ENCODE measurements at regions not wholly inside any gene's neighbourhood (a gene's known extent, or its start where the extent isn't known, plus 50 kb on each side); places are given as distances from the start of the nearest gene placed in this dataset.
A peak's percentile ranks its signal among the peaks of the same experiment; 100 is the strongest.
"Not testable (repeated sequence)": the region's sequence is repeated elsewhere in the genome, so short reads cannot be mapped to it uniquely, and the experiment has no call there.

DNA sequence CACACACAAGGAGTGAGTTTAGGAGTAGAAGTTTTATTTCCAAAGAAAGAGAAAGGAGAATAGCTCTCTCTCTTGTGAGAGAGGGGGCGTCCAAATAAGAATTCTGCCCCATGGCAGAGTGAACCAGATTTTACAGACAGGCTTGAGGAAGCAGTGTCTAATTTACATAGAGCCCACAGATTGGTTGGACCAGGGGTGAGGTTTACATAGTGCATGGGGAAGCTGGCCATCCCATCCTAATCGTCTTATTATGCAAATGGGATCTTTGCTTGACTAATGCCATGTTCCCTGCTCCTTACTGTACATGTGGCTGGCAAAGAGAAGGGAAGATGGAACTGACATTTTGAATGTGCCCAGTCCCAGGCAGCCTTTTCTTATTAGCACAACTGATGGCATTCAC lies 60.0 kb upstream of the ACSM6 start:
- Histone ChIP-seq H3K9me3 (replicated peaks in 1 of 2; ENCODE audit: control insufficient read depth in 1 of 2, insufficient read depth in 1 of 2, low read length in 2 of 2) (peaks cover 0 to 2% of the 10 kb centered on the region in 2 donors), H3K9ac (ENCODE audit: insufficient read depth, low read length, poor library complexity, severe bottlenecking) (no peak overlapping the region), H3K36me3 (replicated peaks in 1 of 2; ENCODE audit: control insufficient read depth in 1 of 2, insufficient read depth in 2 of 2, low read length in 2 of 2) (no peaks in the 10 kb centered on the region), H2AFZ (ENCODE audit: insufficient read depth, low read depth, low read length, poor library complexity, severe bottlenecking) (no peak overlapping the region), H3K79me2 (ENCODE audit: insufficient read depth, low read length) (no peaks in the 10 kb centered on the region), H3K27ac (ENCODE audit: low read depth in 1 of 2, low read length in 2 of 2) (no peak overlapping the region), H3K4me2 (replicated peaks; ENCODE audit: extremely low read depth, low read length, poor library complexity, severe bottlenecking) (no peak overlapping the region), H3K4me1 (ENCODE audit: control insufficient read depth in 1 of 2, insufficient read depth in 2 of 2, low read length in 2 of 2) (no peaks in the 10 kb centered on the region), H4K20me1 (ENCODE audit: insufficient read depth, low read length) (no peaks in the 10 kb centered on the region), H3K27me3 (ENCODE audit: control insufficient read depth in 2 of 2, insufficient read depth in 2 of 2, low read length in 2 of 2) (no peaks in the 10 kb centered on the region), H3K4me3 (replicated peaks in 1 of 3; ENCODE audit: low read depth in 2 of 3, low read length in 3 of 3) (no peak overlapping the region)
- TF ChIP-seq, protein P1, sequence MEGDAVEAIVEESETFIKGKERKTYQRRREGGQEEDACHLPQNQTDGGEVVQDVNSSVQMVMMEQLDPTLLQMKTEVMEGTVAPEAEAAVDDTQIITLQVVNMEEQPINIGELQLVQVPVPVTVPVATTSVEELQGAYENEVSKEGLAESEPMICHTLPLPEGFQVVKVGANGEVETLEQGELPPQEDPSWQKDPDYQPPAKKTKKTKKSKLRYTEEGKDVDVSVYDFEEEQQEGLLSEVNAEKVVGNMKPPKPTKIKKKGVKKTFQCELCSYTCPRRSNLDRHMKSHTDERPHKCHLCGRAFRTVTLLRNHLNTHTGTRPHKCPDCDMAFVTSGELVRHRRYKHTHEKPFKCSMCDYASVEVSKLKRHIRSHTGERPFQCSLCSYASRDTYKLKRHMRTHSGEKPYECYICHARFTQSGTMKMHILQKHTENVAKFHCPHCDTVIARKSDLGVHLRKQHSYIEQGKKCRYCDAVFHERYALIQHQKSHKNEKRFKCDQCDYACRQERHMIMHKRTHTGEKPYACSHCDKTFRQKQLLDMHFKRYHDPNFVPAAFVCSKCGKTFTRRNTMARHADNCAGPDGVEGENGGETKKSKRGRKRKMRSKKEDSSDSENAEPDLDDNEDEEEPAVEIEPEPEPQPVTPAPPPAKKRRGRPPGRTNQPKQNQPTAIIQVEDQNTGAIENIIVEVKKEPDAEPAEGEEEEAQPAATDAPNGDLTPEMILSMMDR (IDR thresholded peaks at IDR 0.05), result no peak
- intact Hi-C loops (cut with micrococcal nuclease), result loop anchor here (5.0 kb wide), 1 partner anchor 228 kb away; no protein-coding TSS in a partner anchor
- WGBS (ENCODE audit: insufficient coverage), result no CpG with 5 or more reads among the region's 2 CpGs
- H3K9me3 Mint-ChIP-seq, result peaks cover 0 to 15% (median 4%) of the 10 kb centered on the region in 7 donors
- H3K27me3 Mint-ChIP-seq (ENCODE audit: low read depth in 3 of 3), result peaks cover 0 to 3% (median 2%) of the 10 kb centered on the region in 3 donors
- H3K4me1 Mint-ChIP-seq, result peaks cover 4% of the 10 kb centered on the region
- no peak overlapping the region for H3K4me3 Mint-ChIP-seq
- no peak overlapping the region for H3K27ac Mint-ChIP-seq
- H3K36me3 Mint-ChIP-seq, result no peaks in the 10 kb centered on the region
- DNase-seq, result peak in 1 of 3 donors; percentile 10

DNA sequence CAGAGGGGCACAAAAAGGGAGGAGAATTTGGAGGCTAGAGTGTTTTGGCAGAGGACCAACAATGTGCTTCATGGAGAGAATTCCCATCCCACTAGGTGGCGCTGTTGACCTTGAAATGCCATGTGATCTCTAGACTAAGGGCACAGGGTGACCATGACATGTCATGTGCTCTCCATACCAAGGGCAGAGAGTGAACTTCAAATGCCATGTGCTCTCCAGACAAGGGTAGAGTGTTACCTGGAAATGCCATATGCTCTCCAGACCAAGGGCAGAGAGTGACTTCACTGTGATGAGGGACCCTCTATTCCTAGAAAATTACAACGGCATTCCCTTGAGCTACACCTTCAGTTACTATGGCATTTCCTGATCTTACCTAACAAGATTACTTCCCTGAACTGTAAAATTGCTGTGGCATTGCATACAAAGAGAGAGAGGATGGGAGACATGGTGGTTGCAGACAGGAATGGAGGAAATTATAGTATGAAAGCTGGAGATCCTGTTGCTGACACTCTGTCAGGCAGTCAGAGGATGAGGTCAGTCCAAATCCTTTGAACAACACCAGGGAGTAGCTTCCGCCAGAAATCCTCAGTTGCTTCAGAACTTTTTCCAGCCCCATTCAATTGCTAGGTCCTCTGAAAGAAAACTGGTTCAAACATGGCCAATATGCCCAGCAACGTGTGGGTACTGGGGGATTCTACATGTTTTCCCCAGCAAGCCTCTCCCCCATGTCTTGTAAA lies 60.9 kb upstream of the ACSM6 start:
- H3K27me3 ChIP-seq (ENCODE audit: control insufficient read depth in 2 of 2, insufficient read depth in 2 of 2, low read length in 2 of 2), result no peaks in the 10 kb centered on the region
- DNase-seq, result peak; percentile 38 to 64 (median 46)
- peaks cover 0 to 2% of the 10 kb centered on the region in 2 donors for H3K9me3 ChIP-seq (replicated peaks in 1 of 2; ENCODE audit: control insufficient read depth in 1 of 2, insufficient read depth in 1 of 2, low read length in 2 of 2)
- H3K4me1 ChIP-seq (ENCODE audit: control insufficient read depth in 1 of 2, insufficient read depth in 2 of 2, low read length in 2 of 2), result no peaks in the 10 kb centered on the region
- H3K27me3 Mint-ChIP-seq (ENCODE audit: low read depth in 3 of 3), result peaks cover 0 to 3% (median 2%) of the 10 kb centered on the region in 3 donors
- TF ChIP-seq, protein P1 (IDR thresholded peaks at IDR 0.05), result peak; percentile 82
- 62% methylated on average over 2 of the region's 4 CpGs for WGBS (ENCODE audit: insufficient coverage)
- H3K79me2 ChIP-seq (ENCODE audit: insufficient read depth, low read length), result no peaks in the 10 kb centered on the region
- no peak overlapping the region for H3K4me2 ChIP-seq (replicated peaks; ENCODE audit: extremely low read depth, low read length, poor library complexity, severe bottlenecking)
- no peak overlapping the region for H3K4me3 Mint-ChIP-seq
- H3K4me3 ChIP-seq (replicated peaks in 1 of 3; ENCODE audit: low read depth in 2 of 3, low read length in 3 of 3), result no peak overlapping the region
- no peak overlapping the region for H2AFZ ChIP-seq (ENCODE audit: insufficient read depth, low read depth, low read length, poor library complexity, severe bottlenecking)
- intact Hi-C loops (cut with micrococcal nuclease), result loop anchor here (5.0 kb wide), 1 partner anchor 229 kb away; no protein-coding TSS in a partner anchor
- H3K27ac ChIP-seq (ENCODE audit: low read depth in 1 of 2, low read length in 2 of 2), result no peak overlapping the region
- H3K27ac Mint-ChIP-seq, result no peak overlapping the region
- H3K4me1 Mint-ChIP-seq, result no peaks in the 10 kb centered on the region
- no peaks in the 10 kb centered on the region for H4K20me1 ChIP-seq (ENCODE audit: insufficient read depth, low read length)
- no peaks in the 10 kb centered on the region for H3K36me3 Mint-ChIP-seq
- H3K9ac ChIP-seq (ENCODE audit: insufficient read depth, low read length, poor library complexity, severe bottlenecking), result no peak overlapping the region
- H3K36me3 ChIP-seq (replicated peaks in 1 of 2; ENCODE audit: control insufficient read depth in 1 of 2, insufficient read depth in 2 of 2, low read length in 2 of 2), result no peaks in the 10 kb centered on the region
- H3K9me3 Mint-ChIP-seq, result peaks cover 0 to 15% (median 4%) of the 10 kb centered on the region in 7 donors

DNA sequence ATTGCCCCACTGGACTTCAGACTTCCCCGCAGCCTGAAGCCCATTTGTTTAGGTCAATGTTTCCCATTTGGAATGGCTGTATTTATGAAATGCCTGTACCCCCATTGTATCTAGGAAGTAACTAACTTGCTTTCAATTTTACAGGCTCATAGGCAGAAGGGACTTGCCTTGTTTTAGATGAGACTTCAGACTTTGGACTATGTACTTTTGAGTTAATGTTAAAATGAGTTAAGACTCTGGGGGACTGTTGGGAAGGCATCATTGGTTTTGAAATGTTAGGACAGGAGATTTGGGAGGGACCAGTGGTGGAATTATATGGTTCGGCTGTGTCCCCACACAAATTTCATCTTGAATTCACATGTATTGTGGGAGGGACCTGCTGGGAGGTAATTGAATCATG lies 61.1 kb upstream of the CYP2C8 start:
- H3K27me3 ChIP-seq (ENCODE audit: control insufficient read depth in 2 of 2, insufficient read depth in 2 of 2, low read length in 2 of 2); H3K9me3 ChIP-seq (replicated peaks in 1 of 2; ENCODE audit: control insufficient read depth in 1 of 2, insufficient read depth in 1 of 2, low read length in 2 of 2); H2AFZ ChIP-seq (ENCODE audit: insufficient read depth, low read depth, low read length, poor library complexity, severe bottlenecking); H3K27ac Mint-ChIP-seq; DNase-seq; H3K4me3 ChIP-seq (replicated peaks in 1 of 3; ENCODE audit: low read depth in 2 of 3, low read length in 3 of 3); H3K27me3 Mint-ChIP-seq (ENCODE audit: low read depth in 3 of 3); H3K9ac ChIP-seq (ENCODE audit: insufficient read depth, low read length, poor library complexity, severe bottlenecking); H3K27ac ChIP-seq (ENCODE audit: low read depth in 1 of 2, low read length in 2 of 2); H3K4me3 Mint-ChIP-seq; H3K4me1 Mint-ChIP-seq; H3K79me2 ChIP-seq (ENCODE audit: insufficient read depth, low read length); H3K4me1 ChIP-seq (ENCODE audit: control insufficient read depth in 1 of 2, insufficient read depth in 2 of 2, low read length in 2 of 2); H3K4me2 ChIP-seq (replicated peaks; ENCODE audit: extremely low read depth, low read length, poor library complexity, severe bottlenecking); H3K36me3 Mint-ChIP-seq; H4K20me1 ChIP-seq (ENCODE audit: insufficient read depth, low read length); H3K36me3 ChIP-seq (replicated peaks in 1 of 2; ENCODE audit: control insufficient read depth in 1 of 2, insufficient read depth in 2 of 2, low read length in 2 of 2): not testable (repeated sequence)
- WGBS (ENCODE audit: insufficient coverage), result no CpG with 5 or more reads among the region's 2 CpGs
- intact Hi-C loops (cut with micrococcal nuclease), result loop anchor here (5.0 kb wide), 1 partner anchor 232 kb away; no protein-coding TSS in a partner anchor
- peaks cover 0 to 15% (median 4%) of the 10 kb centered on the region in 7 donors for H3K9me3 Mint-ChIP-seq
